Iris pigment epithelial cell (primary cell): ENCODE measurements at regions not wholly inside any gene's neighbourhood (a gene's known extent, or its start where the extent isn't known, plus 50 kb on each side); places are given as distances from the start of the nearest gene placed in this dataset.
"Not testable (repeated sequence)": the region's sequence is repeated elsewhere in the genome, so short reads cannot be mapped to it uniquely, and the experiment has no call there.

ENCODE experiments used
- DNase-seq: peaks from one replicate; pipeline ENCODE4 v3.0.0-alpha.2; 2011; ENCODE audit warnings: low read depth

GRCh38 chrX:4550018-4550417, 836.6 kb upstream of the PRKX start:
- no peak for DNase-seq

- DNase-seq = peak; percentile 42
These were observed 833.9 kb upstream of the PRKX start for GRCh38 chrX:4547213-4547836.

GRCh38 chrX:4546178-4546577, 832.7 kb upstream of the PRKX start:
- DNase-seq = not testable (repeated sequence)

DNA sequence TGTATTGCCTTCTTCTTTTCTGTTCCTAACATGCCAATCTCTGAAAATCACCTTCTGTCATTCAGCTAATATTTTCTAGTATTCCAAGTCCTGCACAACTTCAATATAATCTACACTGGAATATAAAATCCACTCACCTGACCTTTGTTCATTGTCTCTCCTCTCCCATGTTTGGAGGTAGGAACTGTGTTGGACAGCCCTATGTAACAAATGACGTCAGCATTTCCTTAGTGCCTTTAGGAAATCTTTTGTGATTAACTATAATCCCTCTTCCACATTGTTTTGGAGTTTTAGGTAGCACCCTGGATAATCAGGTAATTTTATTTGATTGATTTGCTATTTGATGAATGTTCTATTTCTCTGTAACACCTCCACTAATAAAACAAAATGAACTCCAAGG, 814.8 kb upstream of the PRKX start:
- DNase-seq = no peak

DNA sequence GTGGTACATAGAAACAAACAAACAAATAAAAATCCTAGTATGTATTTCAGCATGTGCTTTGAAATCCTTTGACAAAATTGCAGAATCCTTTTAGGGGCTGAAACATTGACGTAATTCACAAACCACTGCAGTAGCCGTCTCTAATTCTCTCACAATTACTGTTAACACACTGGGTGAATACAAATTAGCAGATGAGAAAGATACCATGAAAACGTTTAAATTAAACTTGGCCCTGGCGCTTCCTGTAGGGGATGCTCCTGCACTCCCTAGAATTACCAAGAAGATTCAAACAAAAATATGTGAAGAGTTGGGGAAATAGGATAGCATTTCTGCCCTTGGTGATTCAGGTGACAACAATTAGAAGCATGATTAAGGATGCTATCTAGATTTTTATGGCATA, 772.5 kb upstream of the PRKX start:
- DNase-seq = no peak

GRCh38 chrX:4484266-4484665, 770.8 kb upstream of the PRKX start:
- DNase-seq = no peak

DNA sequence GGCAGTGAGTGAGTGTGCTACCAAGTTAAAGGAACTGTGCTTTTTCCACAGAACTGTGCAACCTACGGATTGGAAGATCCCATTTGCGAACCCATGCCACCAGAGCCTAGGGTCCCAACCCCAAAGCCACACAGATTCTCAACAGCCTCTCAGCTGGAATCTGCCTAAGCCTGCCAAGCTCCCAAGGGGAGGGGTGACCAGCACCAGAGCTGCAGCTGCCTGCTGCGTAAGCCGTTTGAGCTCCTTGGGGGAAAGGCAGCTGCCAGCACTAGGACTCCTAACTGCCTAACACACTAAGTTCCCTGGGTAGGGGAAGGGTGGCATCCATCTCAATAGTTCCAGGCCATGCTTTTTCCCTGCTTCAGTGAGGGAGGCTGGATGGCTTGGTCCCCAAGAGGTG, 738.1 kb upstream of the PRKX start:
- DNase-seq = no peak

DNA sequence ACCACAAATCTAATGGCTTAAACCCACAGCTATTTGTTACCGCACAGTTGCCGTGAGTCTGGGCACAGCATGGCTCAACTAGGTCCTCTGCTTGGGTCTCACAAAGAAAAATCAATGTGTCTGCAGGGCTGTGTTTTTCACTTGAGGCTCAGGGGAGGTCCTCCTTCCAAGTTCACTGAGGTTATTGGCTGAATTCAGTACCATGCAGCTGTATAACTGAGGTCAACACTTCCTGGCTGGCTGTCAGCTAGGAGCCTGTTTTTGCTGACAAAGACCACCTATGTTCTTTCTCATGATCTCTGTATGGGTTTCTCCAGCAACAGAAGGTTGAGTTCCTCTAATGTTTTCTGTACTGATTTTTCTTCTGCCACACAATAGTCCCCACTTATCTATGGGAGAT, 736.7 kb upstream of the PRKX start:
- DNase-seq = no peak

DNA sequence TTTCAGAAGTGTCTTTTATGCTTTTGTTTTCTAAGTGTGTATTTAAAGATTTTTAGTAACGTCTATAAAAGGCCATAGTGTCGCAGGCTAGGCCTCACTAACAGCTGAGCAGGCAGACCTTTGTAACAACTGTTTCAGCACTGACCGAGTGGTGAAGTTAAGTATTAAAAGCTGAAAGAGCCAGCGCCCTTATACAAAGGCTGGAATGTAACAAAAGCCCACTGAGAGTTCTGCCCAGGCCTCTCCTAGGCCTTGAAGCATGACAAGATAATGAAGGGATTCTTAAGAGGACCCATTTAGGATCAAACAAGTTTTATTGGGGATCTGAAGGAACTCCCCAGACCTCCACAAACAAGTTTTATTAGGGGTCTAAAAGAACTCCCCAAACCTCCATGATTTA, 722.5 kb upstream of the PRKX start:
- no peak for DNase-seq

DNA sequence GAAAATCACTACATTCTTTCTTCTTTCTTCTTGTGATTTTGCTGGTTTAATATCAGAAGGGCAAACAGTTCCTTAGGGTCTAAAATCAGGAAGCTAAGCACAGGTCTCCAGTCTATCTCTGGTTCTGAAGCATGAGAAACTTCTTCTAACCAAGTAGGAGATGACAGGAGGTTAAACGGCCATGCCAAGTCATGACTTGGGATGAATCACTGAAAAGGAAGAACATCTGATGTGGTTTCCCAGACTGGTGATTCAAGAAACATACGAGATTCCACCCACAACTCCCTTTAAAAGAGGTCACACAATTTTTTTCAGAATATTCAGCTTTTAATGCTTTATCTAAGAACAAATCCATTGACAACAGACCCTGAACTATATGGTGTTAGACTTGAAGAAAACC, 684.0 kb upstream of the PRKX start:
- DNase-seq = no peak

DNA sequence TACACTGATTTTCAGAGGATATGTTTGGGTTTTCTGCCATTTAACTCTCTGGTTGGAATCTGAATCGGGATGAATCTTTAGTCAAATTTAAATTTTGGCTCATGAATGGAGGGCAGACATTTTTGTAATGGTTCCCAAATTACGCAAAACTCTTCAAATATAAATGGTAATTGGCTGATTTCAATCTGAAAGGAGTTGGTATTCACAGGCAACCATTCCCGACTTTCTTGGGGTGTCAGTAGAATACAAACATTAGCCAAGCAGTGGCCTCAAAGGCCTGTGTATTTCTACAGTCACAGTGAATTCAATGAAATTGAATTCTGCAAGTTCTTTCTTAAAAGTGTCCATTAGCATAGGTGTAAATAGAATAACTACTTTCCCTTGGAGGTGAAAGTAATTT, 668.8 kb upstream of the PRKX start:
- DNase-seq = no peak

- no peak for DNase-seq
These were observed 667.3 kb upstream of the PRKX start for GRCh38 chrX:4380710-4381109.

DNA sequence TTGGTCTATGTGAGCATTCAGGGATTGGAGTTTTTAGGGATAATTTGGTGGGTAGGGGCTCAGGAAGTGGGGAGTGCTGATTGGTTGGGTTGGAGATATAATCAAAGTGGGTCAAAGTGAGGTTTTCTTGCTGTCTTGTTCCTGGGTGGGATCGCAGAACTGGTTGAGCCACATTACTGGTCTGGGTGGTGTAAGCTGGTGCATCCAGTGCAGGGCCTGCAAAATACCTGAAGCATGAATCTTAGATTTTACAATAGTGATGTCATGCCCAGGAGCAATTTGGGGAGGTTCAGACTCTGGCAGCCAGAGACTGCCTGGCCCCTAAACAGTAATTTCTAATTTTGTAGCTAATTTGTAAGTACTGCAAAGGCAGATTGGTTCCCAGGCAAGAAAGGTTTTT, 665.6 kb upstream of the PRKX start:
- no peak for DNase-seq

- no peak for DNase-seq
These were observed 660.3 kb upstream of the PRKX start for GRCh38 chrX:4373791-4374190.

DNA sequence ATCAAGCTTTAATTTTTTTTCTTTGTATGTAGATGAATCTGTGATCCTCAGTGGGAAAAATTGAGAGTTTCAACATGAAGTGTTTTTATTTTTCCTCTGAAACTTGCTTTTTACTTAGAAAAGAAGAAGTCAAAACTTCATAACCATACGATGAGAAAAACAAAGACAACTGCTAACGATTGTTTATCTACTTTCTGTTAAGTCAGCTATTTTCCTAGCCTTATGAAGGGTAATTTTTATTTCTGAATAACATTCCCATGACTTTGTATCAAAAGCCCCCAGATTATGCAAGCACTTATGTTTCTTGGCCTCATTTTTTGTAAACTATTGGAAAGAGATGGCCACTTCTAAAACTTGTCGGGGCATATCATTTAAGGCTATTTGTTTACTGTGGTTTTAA, 645.1 kb upstream of the PRKX start:
- no peak for DNase-seq

DNA sequence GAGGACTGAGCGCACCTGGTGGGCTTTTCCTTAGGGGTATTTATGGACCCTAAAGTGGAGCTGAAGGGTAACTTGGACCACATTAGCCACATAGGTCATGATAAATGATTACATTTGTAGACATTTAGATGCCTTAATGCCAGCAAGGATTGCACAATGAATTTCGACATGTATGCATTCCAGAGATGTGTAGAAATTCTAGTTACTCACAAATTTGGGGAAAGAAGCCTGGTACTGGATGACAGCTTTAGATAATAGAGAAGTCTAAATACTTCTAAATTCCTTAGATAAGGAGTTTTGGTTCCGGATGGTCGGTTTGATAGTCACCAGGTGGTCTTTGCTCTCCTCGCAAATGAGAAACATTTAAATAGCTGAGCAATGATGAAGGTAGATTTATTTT, 609.5 kb upstream of the PRKX start:
- no peak for DNase-seq

DNA sequence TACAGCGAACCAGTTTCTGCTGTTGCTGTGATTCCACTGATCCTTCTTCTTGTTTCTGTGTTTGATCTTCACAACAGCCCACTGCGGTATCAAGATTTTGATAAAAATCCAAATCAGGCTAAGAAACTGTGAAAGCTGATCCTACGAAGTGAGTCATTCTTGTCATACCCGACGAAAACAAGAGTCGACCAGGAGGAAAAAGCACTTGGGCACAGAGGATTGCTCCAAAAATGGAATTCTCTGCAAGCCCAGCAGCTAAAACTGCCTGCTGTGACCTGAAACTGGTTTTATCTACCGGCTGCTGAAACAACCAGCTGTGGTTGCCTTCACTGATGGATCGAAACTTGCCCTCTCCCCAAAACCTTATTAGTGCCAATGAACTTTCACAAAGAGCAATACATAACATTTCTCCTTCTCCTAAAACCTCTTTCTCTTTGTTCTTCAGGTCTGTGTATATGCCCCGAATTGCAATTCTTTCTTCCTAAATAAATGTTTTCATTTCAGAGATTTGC, 607.0 kb upstream of the PRKX start:
- DNase-seq = no peak

- no peak for DNase-seq
These were observed 602.4 kb upstream of the PRKX start for GRCh38 chrX:4315891-4316290.

- DNase-seq = no peak
These were observed 601.1 kb upstream of the PRKX start for GRCh38 chrX:4314586-4314985.

- DNase-seq = no peak
These were observed 563.7 kb upstream of the PRKX start for GRCh38 chrX:4277122-4277521.

DNA sequence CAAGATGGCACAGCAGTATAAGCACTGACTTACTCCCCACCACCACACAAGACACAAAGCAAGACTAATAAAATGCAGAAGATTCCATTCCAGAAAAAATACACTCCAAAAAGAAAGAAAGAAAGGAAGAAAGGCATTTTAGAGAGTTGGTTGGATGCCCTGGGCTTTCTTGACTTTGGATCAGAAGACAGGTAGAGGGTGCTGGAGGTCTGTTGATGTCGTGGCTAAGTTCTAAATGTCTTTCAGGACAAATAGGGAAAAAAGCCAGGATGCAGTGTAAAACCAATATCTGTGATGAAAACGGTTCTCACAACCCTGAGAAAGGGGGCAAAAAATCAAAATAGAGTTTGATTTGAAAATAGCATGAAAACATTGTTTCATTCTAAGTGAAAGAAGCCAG, 555.2 kb upstream of the PRKX start:
- no peak for DNase-seq

DNA sequence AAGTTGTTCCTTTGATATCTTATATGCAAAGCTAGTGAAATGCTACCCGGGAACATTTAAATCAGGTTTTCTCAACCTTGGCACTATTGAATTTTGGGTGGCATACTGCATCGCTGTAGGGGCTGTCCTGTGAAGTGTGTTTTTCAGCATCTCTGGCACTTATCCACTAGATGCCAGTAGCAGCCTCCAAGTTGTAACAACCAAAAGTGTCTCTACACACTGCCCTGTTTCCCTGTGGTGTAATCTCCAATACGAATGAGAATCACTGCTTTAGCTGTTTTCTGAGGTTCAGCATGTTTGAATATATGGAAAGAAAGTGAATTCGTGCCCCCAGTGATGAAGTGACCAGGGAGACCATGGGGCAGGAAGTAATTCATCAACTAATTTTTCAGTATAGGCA, 551.6 kb upstream of the PRKX start:
- DNase-seq = no peak

DNA sequence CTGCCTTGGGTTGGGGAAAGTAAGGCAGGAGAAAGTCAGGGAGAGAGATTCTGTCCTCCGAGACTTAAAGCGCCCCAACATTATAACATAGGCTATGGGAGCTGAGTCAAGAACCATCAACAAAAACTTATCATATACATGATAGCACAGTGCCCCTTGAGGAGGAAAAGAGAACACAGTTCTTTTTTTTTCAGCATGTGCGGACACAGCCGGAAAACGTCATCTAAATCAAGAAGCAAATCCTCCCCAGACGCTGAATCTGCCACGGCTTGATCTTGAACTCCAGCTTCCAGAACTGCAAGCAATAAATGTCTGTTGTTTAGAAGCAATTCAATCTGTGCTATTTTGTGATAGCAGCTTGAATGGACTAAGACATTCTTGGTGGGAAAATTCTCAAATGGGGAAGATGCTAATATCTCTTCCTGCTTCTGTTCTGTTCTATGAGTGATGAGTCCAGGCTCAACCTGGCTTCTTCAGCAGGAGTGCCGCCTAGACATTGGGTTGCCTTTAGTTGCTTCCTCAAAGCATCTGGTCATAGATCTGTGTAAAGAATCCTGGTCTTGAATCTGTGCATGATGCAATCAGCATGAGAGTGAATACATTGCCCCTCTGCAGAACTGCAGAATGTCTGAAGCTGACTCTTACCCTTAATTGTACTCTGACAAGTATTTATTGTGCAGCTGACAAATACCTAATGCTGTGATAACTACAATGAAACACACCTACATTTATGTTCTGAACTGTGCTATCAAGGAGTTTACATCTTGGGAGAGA, 549.8 kb upstream of the PRKX start:
- DNase-seq = peak; percentile 1

DNA sequence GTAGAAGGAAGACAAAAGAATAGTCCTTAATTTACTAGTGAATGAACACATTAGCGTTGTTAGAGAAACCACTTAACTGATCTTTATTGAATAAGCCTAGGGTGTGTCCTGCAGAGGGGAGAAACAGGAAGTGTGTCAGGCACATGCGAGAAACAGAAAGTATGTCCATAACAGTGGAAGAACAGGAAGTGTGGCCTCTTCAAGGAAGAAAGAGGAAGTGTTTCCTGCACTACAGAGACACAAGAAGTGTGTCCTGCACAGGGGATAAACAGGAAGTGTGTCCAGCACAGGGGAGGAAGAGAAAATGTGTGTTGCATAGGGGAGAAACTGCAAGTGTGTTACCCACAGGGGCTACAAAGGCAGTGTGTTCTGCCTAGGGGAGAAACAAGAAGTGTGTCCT, 539.6 kb upstream of the PRKX start:
- DNase-seq = no peak
